ENCODE measurements at regions not wholly inside any gene's neighbourhood (a gene's known extent, or its start where the extent isn't known, plus 50 kb on each side); places are given as distances from the start of the nearest gene placed in this dataset.

- no peak for TF ChIP-seq CTCF (IDR thresholded peaks at IDR 0.05; ENCODE audit: control insufficient read depth, extremely low read depth, insufficient read depth)
- H3K4me3 ChIP-seq (ENCODE audit: low read depth, low read length): no peak overlapping the region
- no peak for DNase-seq (ENCODE audit: low read depth)
Measured at GRCh38 chrX:125694171-125694570, 374.5 kb downstream of the TEX13C start.

- no peak overlapping the region for H3K4me3 ChIP-seq (ENCODE audit: low read depth, low read length)
- no peak for DNase-seq (ENCODE audit: low read depth)
- TF ChIP-seq CTCF (IDR thresholded peaks at IDR 0.05; ENCODE audit: control insufficient read depth, extremely low read depth, insufficient read depth): no peak
Measured at GRCh38 chrX:125709074-125709473, 389.4 kb downstream of the TEX13C start.

- no peak for DNase-seq (ENCODE audit: low read depth)
- H3K4me3 ChIP-seq (ENCODE audit: low read depth, low read length): no peak overlapping the region
- no peak for TF ChIP-seq CTCF (IDR thresholded peaks at IDR 0.05; ENCODE audit: control insufficient read depth, extremely low read depth, insufficient read depth)
Measured at GRCh38 chrX:125709532-125709931, 389.9 kb downstream of the TEX13C start.

- no peak for TF ChIP-seq CTCF (IDR thresholded peaks at IDR 0.05; ENCODE audit: control insufficient read depth, extremely low read depth, insufficient read depth)
- H3K4me3 ChIP-seq (ENCODE audit: low read depth, low read length): no peak overlapping the region
- no peak for DNase-seq (ENCODE audit: low read depth)
Measured at GRCh38 chrX:125710403-125711062, 390.9 kb downstream of the TEX13C start.

GRCh38 chrX:125711103-125711502 lies 391.4 kb downstream of the TEX13C start:
- no peak for TF ChIP-seq CTCF (IDR thresholded peaks at IDR 0.05; ENCODE audit: control insufficient read depth, extremely low read depth, insufficient read depth)
- H3K4me3 ChIP-seq (ENCODE audit: low read depth, low read length): no peak overlapping the region
- DNase-seq (ENCODE audit: low read depth): no peak

- TF ChIP-seq CTCF (IDR thresholded peaks at IDR 0.05; ENCODE audit: control insufficient read depth, extremely low read depth, insufficient read depth): no peak
- DNase-seq (ENCODE audit: low read depth): no peak
- no peak overlapping the region for H3K4me3 ChIP-seq (ENCODE audit: low read depth, low read length)
Measured at GRCh38 chrX:125713633-125714032, 394.0 kb downstream of the TEX13C start.

- H3K4me3 ChIP-seq (ENCODE audit: low read depth, low read length): no peak overlapping the region
- DNase-seq (ENCODE audit: low read depth): no peak
- no peak for TF ChIP-seq CTCF (IDR thresholded peaks at IDR 0.05; ENCODE audit: control insufficient read depth, extremely low read depth, insufficient read depth)
Measured at GRCh38 chrX:125727117-125727516, 407.4 kb downstream of the TEX13C start.

All from LNCaP clone FGC (cell line).